HG03457 (cell line): ENCODE measurements at regions not wholly inside any gene's neighbourhood (a gene's known extent, or its start where the extent isn't known, plus 50 kb on each side); places are given as distances from the start of the nearest gene placed in this dataset.

ENCODE experiments used
- ATAC-seq: cut with Tn5 transposase; IDR thresholded peaks from one replicate; pipeline ENCODE4 v1.9.1; 2021; ENCODE audit warnings: moderate number of reproducible peaks; ENCODE audit not compliant: unreplicated experiment

GRCh38 chr7:84821671-84822534 is 365.0 kb downstream of the SEMA3D start:
- no peak for ATAC-seq

GRCh38 chr7:84820481-84820880 is 366.4 kb downstream of the SEMA3D start:
- no peak for ATAC-seq

GRCh38 chr7:84817016-84817415 is 369.8 kb downstream of the SEMA3D start:
- no peak for ATAC-seq

GRCh38 chr7:84813376-84813775 is 373.5 kb downstream of the SEMA3D start:
- ATAC-seq: no peak

- no peak for ATAC-seq
Measured at GRCh38 chr7:84812021-84812420, 374.8 kb downstream of the SEMA3D start.

- no peak for ATAC-seq
Measured at GRCh38 chr7:84811362-84811761, 375.5 kb downstream of the SEMA3D start.

- ATAC-seq: no peak
Measured at GRCh38 chr7:84809877-84810276, 377.0 kb downstream of the SEMA3D start.

GRCh38 chr7:84803979-84804378 is 382.9 kb downstream of the SEMA3D start:
- ATAC-seq: no peak

GRCh38 chr7:84801396-84801795 is 385.5 kb downstream of the SEMA3D start:
- ATAC-seq: no peak

GRCh38 chr7:84800846-84801245 is 386.0 kb downstream of the SEMA3D start:
- ATAC-seq: no peak

GRCh38 chr7:84799106-84799505 is 387.8 kb downstream of the SEMA3D start:
- ATAC-seq: no peak

- ATAC-seq: no peak
Measured at GRCh38 chr7:84792231-84792893, 394.5 kb downstream of the SEMA3D start.

GRCh38 chr7:84790882-84791281 is 396.0 kb downstream of the SEMA3D start:
- no peak for ATAC-seq

GRCh38 chr7:84786073-84786472 is 400.8 kb downstream of the SEMA3D start:
- ATAC-seq: no peak

GRCh38 chr7:84784450-84784849 is 402.4 kb downstream of the SEMA3D start:
- ATAC-seq: no peak

- no peak for ATAC-seq
Measured at GRCh38 chr7:84783141-84783778, 403.6 kb downstream of the SEMA3D start.

GRCh38 chr7:84781838-84782237 is 405.0 kb downstream of the SEMA3D start:
- no peak for ATAC-seq

- no peak for ATAC-seq
Measured at GRCh38 chr7:84780158-84781124, 406.4 kb downstream of the SEMA3D start.

GRCh38 chr7:84757761-84758160 is 429.1 kb downstream of the SEMA3D start:
- ATAC-seq: no peak

GRCh38 chr7:84746353-84746752 is 440.5 kb downstream of the SEMA3D start:
- ATAC-seq: no peak

- no peak for ATAC-seq
Measured at GRCh38 chr7:84744385-84744784, 442.5 kb downstream of the SEMA3D start.
